Transverse colon (tissue), 4 donors: ENCODE measurements at regions not wholly inside any gene's neighbourhood (a gene's known extent, or its start where the extent isn't known, plus 50 kb on each side); places are given as distances from the start of the nearest gene placed in this dataset.
"Not testable (repeated sequence)": the region's sequence is repeated elsewhere in the genome, so short reads cannot be mapped to it uniquely, and the experiment has no call there.

Experiments used
- DNase-seq: peaks from one replicate; pipeline ENCODE4 v3.0.0-alpha.2; 2019
- H3K27ac ChIP-seq, 4 donors: fragments of 200-600 bp; sonication (generic); 2 replicates each; pipeline ENCODE4 v1.5.1; 2016 to 2018; ENCODE audit warnings: inconsistent platforms in 4 of 4
- H3K27me3 ChIP-seq: fragments of 200-600 bp; sonication (generic); 2 replicates; pipeline ENCODE4 v1.5.1; 2017; ENCODE audit warnings: inconsistent platforms
- H3K36me3 ChIP-seq, 4 donors: fragments of 200-600 bp; sonication (generic); 2 replicates each; pipeline ENCODE4 v1.5.1; 2017 to 2019; ENCODE audit warnings: inconsistent platforms in 4 of 4
- H3K4me1 ChIP-seq, 4 donors: fragments of 200-600 bp; sonication (generic); 2 replicates each; pipeline ENCODE4 v1.5.1; 2017 to 2020; ENCODE audit warnings: inconsistent platforms in 4 of 4
- H3K4me3 ChIP-seq, 4 donors: fragments of 200-600 bp; sonication (generic); 1 replicate in 1 of 4; 2 replicates in 3 of 4; pipeline versions ENCODE4 v1.5.1 to v1.6.1; 2017 to 2019; ENCODE audit warnings: inconsistent platforms in 4 of 4
- H3K9me3 ChIP-seq, 2 donors: fragments of 200-600 bp; sonication (generic); 2 replicates each; pipeline ENCODE4 v1.5.1; 2017 to 2019; ENCODE audit warnings: inconsistent platforms in 2 of 2
- CTCF ChIP-seq, 5 experiments: fragments of 200-600 bp in 3 of 5; fragments of 450-650 bp in 2 of 5; sonication (generic) in 3 of 5; IDR thresholded peaks; 1 replicate in 2 of 5; 2 replicates in 3 of 5; pipeline ENCODE4 v1.5.1; 2016 to 2017; ENCODE audit warnings: antibody characterized with exemption in 5 of 5, inconsistent platforms in 3 of 5, mild to moderate bottlenecking in 2 of 5, moderate library complexity in 1 of 5
- EP300 ChIP-seq: sonication (generic); formaldehyde crosslinking; IDR thresholded peaks from one replicate; pipeline ENCODE4 v1.6.1; 2017; ENCODE audit warnings: antibody characterized with exemption, low read depth
- POLR2A ChIP-seq: fragments of 450-650 bp; IDR thresholded peaks from one replicate; pipeline ENCODE4 v1.6.1; 2016; ENCODE audit warnings: antibody characterized with exemption, mild to moderate bottlenecking, moderate library complexity
- POLR2AphosphoS5 ChIP-seq, 3 donors: sonication (generic); formaldehyde crosslinking; IDR thresholded peaks; one replicate each; pipeline ENCODE4 v1.6.1; 2016; ENCODE audit warnings: antibody characterized with exemption in 3 of 3
- WGBS, 2 donors: methylation state at CpG; one replicate each; pipeline ENCODE4 v1.1.5; 2018; ENCODE audit warnings: low coverage in 1 of 2; 5-methylcytosine and 5-hydroxymethylcytosine counted together
- in situ Hi-C, 4 donors: fragments of 200-750 bp; cut with MboI; loops; one replicate each; pipeline versions ENCODE4 v1.15.0 to v1.15.1; 2017; ENCODE audit warnings: low sequenced_read_pairs in 3 of 4, low pct_ligation_motif_present in 1 of 4, low pct_unique_long_range_greater_than_20kb in 1 of 4
- intact Hi-C: fragments of 100-400 bp; cut with DNase I; formaldehyde crosslinking; loops from one replicate; pipeline ENCODE4 v1.15.1; 2023; ENCODE audit warnings: low total_unique reads

DNA sequence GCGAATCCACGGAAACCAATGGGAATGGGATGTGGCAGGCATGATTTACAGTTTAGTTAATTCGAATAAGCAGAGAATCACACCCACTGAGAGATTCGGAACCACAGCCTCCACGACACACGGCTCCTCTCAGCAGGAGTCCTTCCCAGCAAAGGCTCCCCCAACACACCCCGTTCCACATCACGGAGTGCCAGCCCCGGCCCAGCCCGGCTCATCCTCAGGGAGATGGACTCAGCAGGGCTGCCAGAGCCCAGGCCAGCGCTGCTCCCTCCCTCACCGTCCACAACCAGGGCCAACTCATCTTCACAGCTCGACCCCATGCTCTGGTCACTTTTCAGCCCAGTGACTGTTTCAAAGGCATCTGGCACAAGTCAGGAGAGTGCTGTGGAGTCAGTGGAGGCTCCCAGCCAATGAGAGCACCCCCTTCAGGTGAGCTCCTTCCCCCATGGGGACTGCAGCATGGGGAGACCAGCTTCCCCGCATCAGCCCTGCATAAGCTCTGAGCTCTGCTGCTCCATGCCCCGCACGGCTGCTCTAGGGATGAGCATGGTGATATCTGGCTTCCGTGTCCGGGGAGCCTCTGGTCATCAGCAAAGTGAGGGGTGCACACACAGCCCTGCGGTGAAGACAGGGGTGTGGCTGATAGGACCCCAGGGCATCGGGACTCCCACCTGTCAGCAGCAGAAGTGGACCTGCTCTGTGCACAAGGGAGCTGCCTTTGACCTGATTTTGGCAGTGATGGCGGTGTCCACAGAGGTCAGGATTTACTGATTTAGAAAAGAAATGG lies 238.8 kb upstream of the SFSWAP start:
- H3K27ac ChIP-seq = no peak overlapping the region
- H3K4me1 ChIP-seq = no peaks in the 10 kb centered on the region
- H3K9me3 ChIP-seq = no peaks in the 10 kb centered on the region
- H3K4me3 ChIP-seq = no peak overlapping the region
- 84% methylated on average over 18 of the region's 21 CpGs; no CpG with 5 or more reads in 1 of the 2 donors for WGBS, 2 donors
- no peak for DNase-seq
- H3K27me3 ChIP-seq = peaks cover 3% of the 10 kb centered on the region
- intact Hi-C loops = no loop called here
- in situ Hi-C loops = no loop called here
- H3K36me3 ChIP-seq = no peaks in the 10 kb centered on the region
- TF ChIP-seq CTCF (IDR thresholded peaks at IDR 0.05) (no peak), POLR2AphosphoS5 (IDR thresholded peaks at IDR 0.05) (no peak)

GRCh38 chr12:131473261-131473660 lies 237.6 kb upstream of the SFSWAP start:
- no peak overlapping the region for H3K4me3 ChIP-seq
- H3K27ac ChIP-seq = no peak overlapping the region
- 86% methylated on average over 15 of the region's 15 CpGs; no CpG with 5 or more reads in 1 of the 2 donors for WGBS, 2 donors
- no peaks in the 10 kb centered on the region for H3K36me3 ChIP-seq
- peaks cover 3% of the 10 kb centered on the region for H3K27me3 ChIP-seq
- TF ChIP-seq POLR2AphosphoS5 (IDR thresholded peaks at IDR 0.05) = no peak
- TF ChIP-seq EP300 = no peak
- no peak for TF ChIP-seq POLR2A
- TF ChIP-seq CTCF (IDR thresholded peaks at IDR 0.05) = no peak
- no peak for DNase-seq
- intact Hi-C loops (no loop called here), in situ Hi-C loops (no loop called here)
- no peaks in the 10 kb centered on the region for H3K4me1 ChIP-seq
- H3K9me3 ChIP-seq = no peaks in the 10 kb centered on the region

- TF ChIP-seq EP300 = no peak
- TF ChIP-seq CTCF (IDR thresholded peaks at IDR 0.05) = no peak
- TF ChIP-seq POLR2A = no peak
- no peak for TF ChIP-seq POLR2AphosphoS5 (IDR thresholded peaks at IDR 0.05)
- Histone ChIP-seq H3K9me3 (no peaks in the 10 kb centered on the region), H3K27me3 (peaks cover 3% of the 10 kb centered on the region), H3K4me1 (no peaks in the 10 kb centered on the region), H3K4me3 (no peak overlapping the region), H3K36me3 (no peaks in the 10 kb centered on the region), H3K27ac (no peak overlapping the region)
- DNase-seq = no peak
- in situ Hi-C loops (no loop called here), intact Hi-C loops (no loop called here)
- 72 to 79% methylated on average over 6 to 31 of the region's 31 CpGs for WGBS, 2 donors
These were observed 236.9 kb upstream of the SFSWAP start for GRCh38 chr12:131473741-131474709.

GRCh38 chr12:131475012-131475411 lies 235.9 kb upstream of the SFSWAP start:
- WGBS, 2 donors = 13% methylated on average over 3 of the region's 19 CpGs; no CpG with 5 or more reads in 1 of the 2 donors
- H3K4me1 ChIP-seq, H3K9me3 ChIP-seq, H3K4me3 ChIP-seq, H3K27ac ChIP-seq, H3K36me3 ChIP-seq, in situ Hi-C loops, intact Hi-C loops, H3K27me3 ChIP-seq, DNase-seq: not testable (repeated sequence)
